ENCODE measurements at regions not wholly inside any gene's neighbourhood (a gene's known extent, or its start where the extent isn't known, plus 50 kb on each side); places are given as distances from the start of the nearest gene placed in this dataset.

DNA sequence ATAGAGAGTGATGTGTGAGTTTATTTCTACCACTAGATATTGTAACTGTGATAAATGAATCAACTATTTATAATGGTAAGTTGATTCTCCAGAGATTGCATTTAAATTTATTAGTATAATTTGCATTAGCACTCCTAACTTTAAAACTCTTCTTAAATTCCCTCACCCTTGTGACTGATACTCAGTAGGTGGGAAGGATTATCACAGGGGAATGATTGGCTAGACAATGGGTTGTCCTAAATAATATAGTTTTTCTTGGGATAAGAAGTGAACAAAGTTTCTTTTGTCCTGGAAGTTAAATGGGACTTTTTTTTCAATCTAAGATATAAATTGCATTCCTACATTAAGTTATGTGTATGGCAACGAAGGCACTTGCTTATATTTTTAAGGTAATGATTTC lies 169.2 kb upstream of the PITX2 start:
- DNase-seq, result no peak
- H3K27me3 ChIP-seq (ENCODE audit: control insufficient read depth in 2 of 2, insufficient read depth in 2 of 2, low read length in 2 of 2), result no peaks in the 10 kb centered on the region
- intact Hi-C loops (cut with micrococcal nuclease), result no loop called here
- peaks cover 0 to 1% (median 0%) of the 10 kb centered on the region in 7 donors for H3K9me3 Mint-ChIP-seq
- no peaks in the 10 kb centered on the region for H3K4me1 ChIP-seq (ENCODE audit: control insufficient read depth in 1 of 2, insufficient read depth in 2 of 2, low read length in 2 of 2)
- no peak overlapping the region for H3K9ac ChIP-seq (ENCODE audit: insufficient read depth, low read length, poor library complexity, severe bottlenecking)
- H3K9me3 ChIP-seq (replicated peaks in 1 of 2; ENCODE audit: control insufficient read depth in 1 of 2, insufficient read depth in 1 of 2, low read length in 2 of 2), result no peaks in the 10 kb centered on the region
- no peak overlapping the region for H3K4me3 Mint-ChIP-seq
- H3K27me3 Mint-ChIP-seq (ENCODE audit: low read depth in 3 of 3), result peaks cover 0 to 1% (median 0%) of the 10 kb centered on the region in 3 donors
- no peak overlapping the region for H3K4me2 ChIP-seq (replicated peaks; ENCODE audit: extremely low read depth, low read length, poor library complexity, severe bottlenecking)
- no CpG with 5 or more reads among the region's 1 CpG for WGBS (ENCODE audit: insufficient coverage)
- H3K36me3 Mint-ChIP-seq, result no peaks in the 10 kb centered on the region
- no peak overlapping the region for H2AFZ ChIP-seq (ENCODE audit: insufficient read depth, low read depth, low read length, poor library complexity, severe bottlenecking)
- H3K79me2 ChIP-seq (ENCODE audit: insufficient read depth, low read length), result no peaks in the 10 kb centered on the region
- H3K27ac Mint-ChIP-seq, result no peak overlapping the region
- TF ChIP-seq, protein P1, sequence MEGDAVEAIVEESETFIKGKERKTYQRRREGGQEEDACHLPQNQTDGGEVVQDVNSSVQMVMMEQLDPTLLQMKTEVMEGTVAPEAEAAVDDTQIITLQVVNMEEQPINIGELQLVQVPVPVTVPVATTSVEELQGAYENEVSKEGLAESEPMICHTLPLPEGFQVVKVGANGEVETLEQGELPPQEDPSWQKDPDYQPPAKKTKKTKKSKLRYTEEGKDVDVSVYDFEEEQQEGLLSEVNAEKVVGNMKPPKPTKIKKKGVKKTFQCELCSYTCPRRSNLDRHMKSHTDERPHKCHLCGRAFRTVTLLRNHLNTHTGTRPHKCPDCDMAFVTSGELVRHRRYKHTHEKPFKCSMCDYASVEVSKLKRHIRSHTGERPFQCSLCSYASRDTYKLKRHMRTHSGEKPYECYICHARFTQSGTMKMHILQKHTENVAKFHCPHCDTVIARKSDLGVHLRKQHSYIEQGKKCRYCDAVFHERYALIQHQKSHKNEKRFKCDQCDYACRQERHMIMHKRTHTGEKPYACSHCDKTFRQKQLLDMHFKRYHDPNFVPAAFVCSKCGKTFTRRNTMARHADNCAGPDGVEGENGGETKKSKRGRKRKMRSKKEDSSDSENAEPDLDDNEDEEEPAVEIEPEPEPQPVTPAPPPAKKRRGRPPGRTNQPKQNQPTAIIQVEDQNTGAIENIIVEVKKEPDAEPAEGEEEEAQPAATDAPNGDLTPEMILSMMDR (IDR thresholded peaks at IDR 0.05), result no peak
- H4K20me1 ChIP-seq (ENCODE audit: insufficient read depth, low read length), result no peaks in the 10 kb centered on the region
- no peak overlapping the region for H3K27ac ChIP-seq (ENCODE audit: low read depth in 1 of 2, low read length in 2 of 2)
- no peaks in the 10 kb centered on the region for H3K36me3 ChIP-seq (replicated peaks in 1 of 2; ENCODE audit: control insufficient read depth in 1 of 2, insufficient read depth in 2 of 2, low read length in 2 of 2)
- no peaks in the 10 kb centered on the region for H3K4me1 Mint-ChIP-seq
- H3K4me3 ChIP-seq (replicated peaks in 1 of 3; ENCODE audit: low read depth in 2 of 3, low read length in 3 of 3), result no peak overlapping the region

DNA sequence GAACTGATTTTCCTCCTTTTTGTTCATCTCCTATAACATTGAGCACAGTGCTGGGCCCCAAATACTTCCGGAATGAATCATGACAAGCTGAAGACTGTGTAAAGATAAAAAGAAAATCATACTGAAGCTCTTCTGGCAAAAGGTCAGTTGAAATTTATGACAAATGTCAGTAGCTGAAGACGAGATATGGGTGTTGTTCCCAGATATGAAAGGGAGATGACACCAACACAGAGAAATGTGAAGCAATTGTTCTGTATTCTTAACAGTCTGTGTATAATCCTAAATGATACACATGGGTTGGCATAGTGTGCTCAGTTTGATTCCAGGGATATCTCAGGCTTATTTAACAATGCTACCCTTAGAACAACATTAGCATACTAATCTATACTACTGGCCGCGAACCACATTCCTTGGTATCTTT lies 170.5 kb upstream of the PITX2 start:
- H3K27ac ChIP-seq (ENCODE audit: low read depth in 1 of 2, low read length in 2 of 2), result no peak overlapping the region
- H3K4me3 Mint-ChIP-seq, result no peak overlapping the region
- H3K27ac Mint-ChIP-seq, result no peak overlapping the region
- peaks cover 0 to 1% (median 0%) of the 10 kb centered on the region in 7 donors for H3K9me3 Mint-ChIP-seq
- H3K4me3 ChIP-seq (replicated peaks in 1 of 3; ENCODE audit: low read depth in 2 of 3, low read length in 3 of 3), result no peak overlapping the region
- no peaks in the 10 kb centered on the region for H3K36me3 Mint-ChIP-seq
- no peaks in the 10 kb centered on the region for H3K79me2 ChIP-seq (ENCODE audit: insufficient read depth, low read length)
- H3K27me3 Mint-ChIP-seq (ENCODE audit: low read depth in 3 of 3), result peaks cover 0 to 1% (median 0%) of the 10 kb centered on the region in 3 donors
- TF ChIP-seq, protein P1 (IDR thresholded peaks at IDR 0.05), result no peak
- H3K9me3 ChIP-seq (replicated peaks in 1 of 2; ENCODE audit: control insufficient read depth in 1 of 2, insufficient read depth in 1 of 2, low read length in 2 of 2), result no peaks in the 10 kb centered on the region
- no peak overlapping the region for H2AFZ ChIP-seq (ENCODE audit: insufficient read depth, low read depth, low read length, poor library complexity, severe bottlenecking)
- H4K20me1 ChIP-seq (ENCODE audit: insufficient read depth, low read length), result no peaks in the 10 kb centered on the region
- H3K27me3 ChIP-seq (ENCODE audit: control insufficient read depth in 2 of 2, insufficient read depth in 2 of 2, low read length in 2 of 2), result no peaks in the 10 kb centered on the region
- intact Hi-C loops (cut with micrococcal nuclease), result no loop called here
- H3K4me1 Mint-ChIP-seq, result no peaks in the 10 kb centered on the region
- WGBS (ENCODE audit: insufficient coverage), result 83% methylated on average over 1 of the region's 4 CpGs
- H3K4me1 ChIP-seq (ENCODE audit: control insufficient read depth in 1 of 2, insufficient read depth in 2 of 2, low read length in 2 of 2), result no peaks in the 10 kb centered on the region
- H3K36me3 ChIP-seq (replicated peaks in 1 of 2; ENCODE audit: control insufficient read depth in 1 of 2, insufficient read depth in 2 of 2, low read length in 2 of 2), result no peaks in the 10 kb centered on the region
- DNase-seq, result no peak
- no peak overlapping the region for H3K9ac ChIP-seq (ENCODE audit: insufficient read depth, low read length, poor library complexity, severe bottlenecking)
- no peak overlapping the region for H3K4me2 ChIP-seq (replicated peaks; ENCODE audit: extremely low read depth, low read length, poor library complexity, severe bottlenecking)

Measured in CD14-positive monocyte (primary cell).